GM19324 (cell line): ENCODE measurements at regions not wholly inside any gene's neighbourhood (a gene's known extent, or its start where the extent isn't known, plus 50 kb on each side); places are given as distances from the start of the nearest gene placed in this dataset.
"Not testable (repeated sequence)": the region's sequence is repeated elsewhere in the genome, so short reads cannot be mapped to it uniquely, and the experiment has no call there.

Source experiments
- ATAC-seq: cut with Tn5 transposase; IDR thresholded peaks from one replicate; pipeline ENCODE4 v1.9.1; 2021; ENCODE audit warnings: mild to moderate bottlenecking, moderate library complexity; ENCODE audit not compliant: unreplicated experiment, low FRiP score

DNA sequence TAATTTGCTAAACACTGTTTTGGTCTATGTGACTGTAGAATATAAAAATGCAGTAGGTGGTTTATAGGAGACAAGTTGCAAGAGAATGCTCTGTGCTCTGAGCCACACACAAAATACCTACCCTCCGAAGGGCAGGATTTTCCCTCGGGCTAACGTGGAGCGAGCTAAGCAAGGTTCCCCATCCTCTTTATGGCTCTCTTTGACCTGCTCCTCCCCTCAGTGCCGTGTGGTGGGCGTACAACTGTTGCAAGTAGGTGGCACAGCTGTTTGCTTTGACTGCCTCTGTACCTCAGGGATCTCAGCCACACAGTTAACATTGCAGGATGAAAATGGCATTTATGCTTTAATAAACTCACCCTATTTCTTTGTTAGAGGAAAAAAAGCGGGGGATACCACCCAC is 339.1 kb downstream of the SATB1 start:
- ATAC-seq, result no peak

DNA sequence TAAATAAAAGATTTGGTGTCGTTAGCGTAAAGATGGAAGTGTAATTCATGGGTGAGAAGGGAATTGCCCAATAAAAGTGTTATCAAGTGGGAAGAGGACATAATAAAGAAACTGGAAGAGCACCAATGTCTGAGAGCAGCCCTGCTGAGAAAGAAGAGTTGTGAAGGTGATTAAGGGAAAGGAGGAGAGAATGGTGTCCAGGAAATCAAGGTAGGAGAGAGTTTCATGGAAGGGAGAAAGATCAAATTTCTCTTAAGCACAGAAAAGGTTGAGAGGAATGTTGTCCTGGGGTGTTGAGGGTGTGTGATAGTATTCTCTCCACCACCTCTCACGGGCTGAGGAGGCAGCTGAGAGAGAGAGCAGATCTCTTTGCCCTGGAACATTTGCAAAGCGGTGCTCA is 339.7 kb downstream of the SATB1 start:
- ATAC-seq, result no peak

DNA sequence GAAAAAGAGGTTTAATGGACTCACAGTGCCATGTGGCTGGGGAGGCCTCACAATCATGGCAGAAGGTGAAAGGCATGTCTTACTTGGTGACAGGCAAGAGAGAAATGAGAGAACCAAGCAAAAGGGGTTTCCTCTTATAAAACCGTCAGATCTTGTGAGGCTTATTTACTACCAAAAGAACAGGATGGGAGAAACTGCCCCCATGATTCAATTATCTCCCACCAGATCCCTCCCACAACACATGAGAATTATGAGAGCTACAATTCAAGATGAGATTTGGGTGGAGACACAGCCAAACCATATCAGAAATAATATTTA is 340.8 kb upstream of the TBC1D5 start:
- ATAC-seq, result not testable (repeated sequence)

DNA sequence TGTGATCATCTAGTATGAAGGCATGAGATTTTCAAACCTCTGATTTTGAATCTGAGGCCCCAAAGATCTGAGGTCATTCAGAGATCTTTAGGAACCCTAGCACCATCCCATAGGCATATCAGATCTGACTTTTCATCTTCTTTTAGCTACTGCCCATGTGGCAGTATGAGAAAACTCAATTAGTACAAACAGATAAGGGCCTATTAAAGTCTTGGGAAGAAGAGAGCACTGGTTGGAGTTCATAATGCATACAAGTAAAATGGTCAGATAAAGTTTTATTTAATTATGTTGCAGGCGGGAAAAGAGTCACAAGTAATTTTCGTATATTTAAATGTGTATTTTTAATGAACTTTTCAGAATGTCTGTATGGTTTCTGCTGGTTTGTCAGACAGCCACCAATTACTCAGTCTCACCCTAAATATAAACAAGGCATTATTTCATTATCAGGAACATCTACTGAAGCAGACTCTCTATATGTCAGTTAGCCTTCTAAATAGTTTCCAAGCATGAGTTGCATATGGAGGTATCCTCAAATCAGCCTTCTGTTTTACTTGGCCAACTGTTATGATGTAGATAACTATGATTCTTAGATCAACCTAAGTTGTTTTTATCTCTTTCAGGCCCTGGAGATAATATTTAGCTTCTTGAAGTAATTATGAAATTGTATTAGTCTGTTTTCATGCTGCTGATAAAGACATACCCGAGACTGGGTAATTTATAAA is 340.3 kb upstream of the TBC1D5 start:
- no peak for ATAC-seq

DNA sequence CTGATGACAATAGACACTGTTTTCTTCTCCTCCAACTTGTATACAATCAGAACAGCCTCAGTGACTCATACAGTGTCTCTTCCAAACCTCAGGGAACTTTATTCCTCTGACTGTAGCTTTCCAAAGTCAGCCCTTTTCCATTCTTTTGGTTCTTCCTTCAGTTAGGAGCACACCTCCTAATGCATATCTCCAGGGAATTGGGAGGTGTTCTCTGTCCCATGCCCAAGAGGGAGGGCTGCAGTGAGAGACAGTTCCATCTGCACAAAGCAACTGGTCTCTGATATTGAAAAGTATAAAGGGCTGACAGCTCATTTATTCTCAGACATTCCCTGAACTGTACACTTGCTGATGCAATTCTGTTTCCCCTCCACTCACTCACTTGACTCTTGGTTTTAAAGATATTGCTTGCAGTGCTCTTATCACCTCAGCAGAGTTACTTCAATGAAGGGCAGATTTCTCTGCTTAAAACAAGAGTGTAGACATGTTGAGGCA is 337.8 kb upstream of the TBC1D5 start:
- ATAC-seq, result no peak

DNA sequence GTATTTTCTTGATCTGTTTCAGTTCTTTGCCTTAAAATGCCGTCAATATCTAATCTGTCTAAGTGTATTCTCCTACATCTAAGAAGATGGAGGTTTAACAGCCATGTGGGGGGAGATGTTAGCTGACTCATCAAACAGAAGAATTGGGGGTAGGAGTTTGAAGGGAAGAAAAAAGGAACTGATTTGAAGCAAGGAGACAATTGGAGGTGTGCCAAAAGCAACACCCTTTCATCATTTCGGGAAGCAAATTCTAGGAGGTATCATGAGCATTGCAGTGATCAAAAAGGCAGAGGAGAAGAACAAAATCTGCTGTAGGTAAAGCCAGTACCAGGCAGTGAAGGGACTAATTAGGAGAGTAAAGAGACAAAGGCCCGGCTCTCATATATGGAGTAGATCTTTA is 337.3 kb upstream of the TBC1D5 start:
- ATAC-seq, result no peak

DNA sequence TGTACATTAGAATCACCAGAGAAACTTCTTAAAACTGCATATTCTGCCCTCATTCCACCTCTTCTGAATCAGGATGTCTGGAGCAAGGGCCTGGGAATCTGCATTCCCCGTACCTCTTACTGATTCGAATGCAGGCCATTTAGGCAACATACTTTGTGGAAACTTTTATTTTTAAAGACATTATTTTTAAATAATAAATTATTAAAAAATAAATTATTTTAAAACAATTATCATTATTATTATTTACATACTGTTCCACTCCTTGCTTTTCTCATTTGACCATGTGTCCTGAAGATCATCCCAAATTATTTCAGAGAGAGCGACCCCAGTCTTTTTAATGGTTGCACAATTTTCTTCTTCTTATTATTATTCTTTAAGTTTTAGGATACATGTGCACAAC is 336.6 kb upstream of the TBC1D5 start:
- no peak for ATAC-seq

DNA sequence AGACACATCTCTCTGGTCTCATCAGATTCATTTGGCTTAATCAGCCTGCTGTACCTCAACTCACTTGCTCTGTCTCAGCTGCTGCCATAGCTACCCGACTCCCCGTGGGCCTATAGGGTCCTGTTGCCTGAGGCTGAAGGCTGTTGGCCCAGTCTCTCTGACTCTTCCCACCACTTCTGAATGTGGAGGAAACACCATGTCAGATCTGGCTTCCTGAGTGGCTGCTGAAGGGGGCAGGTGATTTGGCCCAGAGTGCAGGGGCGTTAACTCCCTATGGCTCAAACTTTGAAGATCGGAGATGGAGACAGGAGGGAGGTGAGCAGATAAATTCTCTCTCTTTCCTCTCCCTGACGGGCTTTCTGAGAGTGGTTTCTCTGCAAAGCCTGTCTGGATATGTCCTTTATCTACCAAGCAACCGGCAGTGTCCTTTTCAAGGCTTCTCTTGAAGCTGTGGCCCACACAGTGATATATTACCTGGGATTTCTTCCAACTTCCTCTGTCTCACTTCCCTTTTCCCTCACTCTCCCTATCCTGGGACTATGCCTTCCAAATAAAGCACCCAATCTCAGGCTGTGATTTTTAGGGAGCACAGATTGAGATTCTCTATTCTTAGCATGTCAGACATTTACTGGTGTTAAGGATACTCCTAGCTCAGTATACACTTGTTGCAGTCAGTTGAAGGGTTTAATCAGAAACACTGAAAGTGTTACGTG is 334.9 kb upstream of the TBC1D5 start:
- ATAC-seq, result no peak

DNA sequence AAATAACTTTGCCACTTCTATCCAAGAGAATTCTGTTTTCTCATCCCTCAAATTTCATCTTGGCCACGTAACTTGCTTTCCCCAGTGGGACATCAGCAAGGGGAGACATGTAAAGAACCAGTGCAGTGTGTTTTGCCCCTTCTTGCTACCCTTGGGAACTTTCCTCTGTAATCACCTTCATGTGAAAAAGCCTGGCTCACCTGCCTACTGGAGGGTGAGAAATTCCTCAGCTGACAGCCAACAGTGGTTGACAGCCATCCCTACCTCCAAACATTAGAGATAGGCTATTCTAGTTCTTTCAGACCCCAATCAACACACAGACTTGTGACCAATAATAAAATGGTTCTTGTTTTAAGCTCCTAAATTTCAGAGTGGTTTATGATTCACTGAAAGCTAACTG is 333.9 kb upstream of the TBC1D5 start:
- no peak for ATAC-seq

DNA sequence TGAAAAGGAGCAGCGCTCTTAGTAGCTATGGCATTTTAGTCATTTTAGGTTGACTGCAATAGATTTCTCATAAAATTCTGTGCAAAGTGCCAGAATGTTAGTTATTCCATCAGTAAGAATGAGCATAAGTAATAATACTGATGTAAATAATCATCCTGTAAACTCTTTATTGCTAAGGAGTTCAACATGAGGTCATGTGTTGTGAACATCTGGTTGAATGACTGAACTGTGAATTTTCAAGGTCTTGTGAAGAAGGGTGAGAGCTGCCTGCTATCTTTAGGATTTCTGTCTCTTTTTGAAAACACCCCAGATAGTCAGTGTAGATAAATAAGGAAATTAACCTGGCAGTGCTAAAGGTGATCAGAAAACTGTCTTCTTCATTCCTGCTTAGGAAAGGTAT is 333.4 kb upstream of the TBC1D5 start:
- no peak for ATAC-seq

DNA sequence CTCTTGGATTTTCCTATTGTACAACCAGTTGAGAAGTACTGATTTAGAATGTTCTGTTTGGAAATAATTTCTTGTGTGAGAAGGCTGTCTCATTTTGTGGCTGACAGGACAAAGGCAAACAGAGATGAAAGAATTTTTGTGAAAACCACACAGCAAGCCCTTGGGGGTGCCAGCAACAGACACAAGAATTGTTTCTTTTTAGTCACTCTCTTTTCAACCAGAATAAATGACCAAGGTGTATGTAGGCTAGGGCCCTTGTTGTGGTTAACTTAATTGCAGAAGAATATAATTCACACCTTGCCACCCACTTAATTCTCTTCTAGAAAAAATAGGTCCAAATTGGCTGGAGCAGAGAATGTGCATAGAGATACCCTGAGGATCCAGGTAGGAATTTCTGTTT is 329.4 kb upstream of the TBC1D5 start:
- no peak for ATAC-seq

DNA sequence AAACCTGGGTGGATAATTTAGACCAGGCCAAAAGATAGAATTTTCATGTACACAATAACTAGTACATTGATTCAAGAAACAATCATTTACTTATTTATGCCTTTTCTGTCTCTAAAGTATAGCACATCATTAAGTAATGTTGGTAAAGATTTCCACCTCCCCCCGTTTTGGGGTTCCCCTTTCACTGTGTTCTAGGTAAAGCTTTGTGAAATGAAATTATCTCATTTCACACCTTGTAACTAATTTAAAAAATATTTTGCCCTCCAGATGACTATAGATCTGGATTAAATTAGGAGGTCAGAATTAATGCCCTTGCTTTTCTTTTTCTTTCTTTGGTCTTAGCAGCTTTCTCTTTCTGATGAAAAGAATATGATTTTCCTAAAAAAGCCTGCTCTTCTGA is 328.5 kb upstream of the TBC1D5 start:
- ATAC-seq, result no peak

DNA sequence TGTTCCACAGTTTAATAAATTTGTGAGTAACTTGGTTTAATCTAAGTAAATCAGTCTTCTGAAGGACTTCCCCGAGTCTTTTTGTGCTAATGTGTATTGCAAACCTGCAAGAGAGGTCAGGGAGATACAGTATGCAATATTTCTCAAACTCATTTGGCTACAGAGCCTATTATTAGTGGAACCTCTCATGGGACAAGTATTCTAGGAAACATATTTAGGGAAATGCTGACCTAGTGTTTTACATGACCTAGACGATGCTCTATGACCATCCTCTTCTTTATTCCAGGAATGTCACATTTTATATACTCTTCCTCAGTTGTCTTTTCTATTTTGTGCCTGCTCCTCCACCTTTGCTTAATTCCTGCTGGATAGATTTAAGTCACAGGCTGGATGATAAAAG is 327.8 kb upstream of the TBC1D5 start:
- no peak for ATAC-seq

DNA sequence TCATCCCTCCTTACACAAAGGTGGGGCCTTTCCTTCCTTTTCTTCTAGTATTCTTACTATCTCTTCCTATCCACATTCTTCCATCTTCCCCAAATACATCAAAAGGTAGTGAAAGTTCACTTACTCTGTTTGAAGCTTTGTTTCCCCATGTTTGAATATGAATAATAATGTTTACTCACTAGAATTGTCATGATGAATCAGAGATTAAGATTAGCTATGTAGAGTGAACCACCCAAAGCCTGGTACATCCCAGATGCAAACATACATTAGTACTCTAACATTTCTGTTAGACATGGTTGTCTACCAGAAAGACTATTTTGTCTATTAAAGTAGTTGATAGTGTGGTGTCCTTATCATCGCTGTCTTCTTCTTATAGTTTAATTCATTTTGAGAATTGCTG is 327.1 kb upstream of the TBC1D5 start:
- ATAC-seq, result no peak

DNA sequence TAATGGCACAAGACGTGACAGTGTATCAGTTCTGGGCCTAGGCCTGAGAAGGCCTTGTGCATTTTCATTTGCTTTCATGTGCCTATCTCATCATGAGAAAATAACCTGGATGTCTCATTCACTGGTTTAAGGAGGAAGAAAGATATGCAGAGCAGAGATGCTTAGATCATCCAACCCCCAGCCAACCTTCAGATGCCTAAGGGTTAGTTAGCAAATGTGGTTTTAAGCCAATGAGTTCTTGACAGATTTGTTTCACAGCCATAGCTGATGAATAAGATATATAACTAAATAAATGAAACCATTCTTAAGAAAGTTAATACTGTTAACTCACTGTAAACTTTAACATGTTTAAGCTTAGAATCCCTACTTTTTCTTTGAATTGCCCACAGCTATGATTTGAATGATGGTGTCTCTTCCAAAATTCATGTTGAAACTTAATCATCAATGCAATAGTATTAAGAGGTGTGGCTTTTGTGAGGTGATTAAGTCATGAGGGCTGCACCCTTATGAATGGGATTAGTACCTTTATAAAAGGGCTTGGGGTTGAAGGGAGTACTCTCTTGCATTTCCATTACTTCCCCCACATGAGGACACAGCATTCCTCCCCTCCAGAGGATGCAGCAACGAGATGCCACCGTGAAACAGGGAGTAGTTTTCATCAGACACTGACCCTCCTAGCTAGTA is 324.6 kb upstream of the TBC1D5 start:
- ATAC-seq, result no peak

DNA sequence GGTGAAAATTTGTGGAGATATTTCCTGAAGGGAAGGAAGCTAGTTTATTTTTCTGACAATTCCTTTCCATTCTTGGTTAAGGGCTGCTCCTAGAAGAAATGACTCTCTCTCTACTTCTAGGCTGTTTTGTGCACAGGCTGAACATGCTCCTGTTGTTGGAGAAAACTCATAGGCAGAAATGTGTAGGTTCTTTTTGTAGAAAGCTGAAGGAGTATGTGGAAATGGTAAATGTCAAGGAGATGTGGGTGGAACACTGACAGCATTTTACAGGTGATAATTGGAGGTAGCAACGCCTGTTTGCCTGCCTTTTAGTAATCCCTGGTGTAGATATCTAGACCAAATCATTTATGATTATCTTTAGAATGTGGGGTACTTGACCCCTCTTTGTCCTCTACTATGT is 322.2 kb upstream of the TBC1D5 start:
- no peak for ATAC-seq

DNA sequence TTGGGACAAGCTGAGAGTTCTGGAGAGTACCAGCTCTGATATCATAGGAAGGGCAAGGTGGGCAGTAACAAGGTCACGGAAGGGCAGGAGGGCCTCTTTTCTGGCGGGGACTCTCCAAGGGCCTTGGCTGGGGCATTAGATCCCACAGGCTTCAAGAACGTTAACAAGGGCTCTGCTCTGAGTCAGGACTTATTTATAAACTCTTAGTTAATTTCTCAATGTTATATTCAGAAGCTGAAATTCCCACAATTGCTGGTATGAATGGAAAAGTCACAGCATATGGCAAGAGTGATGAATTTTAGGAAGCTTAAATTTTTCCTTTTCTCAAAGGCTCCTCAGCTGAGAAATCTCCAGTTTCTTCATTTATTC is 320.2 kb upstream of the TBC1D5 start:
- no peak for ATAC-seq

DNA sequence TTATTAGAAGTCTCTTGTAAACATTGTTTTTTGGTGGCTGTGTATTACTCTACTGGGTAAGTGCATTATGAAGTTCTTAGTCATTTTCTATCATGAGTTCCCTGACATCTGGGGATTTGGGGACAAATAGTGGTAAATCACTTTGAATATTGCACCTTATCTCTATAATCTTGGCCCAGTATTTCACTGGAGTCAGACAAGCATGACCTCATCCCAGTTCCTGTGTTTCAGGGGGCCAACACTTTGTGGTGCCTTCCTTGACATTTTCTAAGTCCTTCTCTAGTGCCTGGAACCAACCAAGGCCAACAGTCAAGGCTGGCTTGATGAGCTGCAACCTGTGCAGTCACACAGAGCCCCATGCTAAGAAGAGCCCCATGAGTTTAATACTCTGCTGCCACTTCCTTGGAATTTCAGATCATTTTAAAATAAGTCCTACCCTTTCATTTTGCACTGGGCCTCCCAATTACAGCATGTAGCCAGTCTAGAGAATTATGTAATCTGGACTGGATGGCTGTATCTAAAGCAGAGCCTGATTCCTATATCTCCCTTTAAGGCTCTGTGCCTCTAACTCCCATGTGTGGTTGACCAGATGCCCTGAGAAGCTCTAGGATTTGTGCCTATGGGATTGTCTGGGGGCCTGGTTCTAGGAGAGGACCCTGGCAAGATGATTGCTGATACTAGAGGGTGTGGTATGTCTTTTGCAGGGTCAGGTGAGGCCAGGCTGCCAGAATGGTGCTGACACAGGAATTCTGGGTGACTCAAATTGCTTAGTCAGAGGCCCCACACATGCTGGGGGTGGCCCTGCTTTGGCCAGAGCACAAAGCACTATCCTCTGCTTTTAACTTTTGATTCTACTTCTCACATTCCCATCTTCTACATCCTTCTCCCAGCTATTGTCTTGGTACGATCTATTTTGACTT is 319.6 kb upstream of the TBC1D5 start:
- ATAC-seq, result no peak

DNA sequence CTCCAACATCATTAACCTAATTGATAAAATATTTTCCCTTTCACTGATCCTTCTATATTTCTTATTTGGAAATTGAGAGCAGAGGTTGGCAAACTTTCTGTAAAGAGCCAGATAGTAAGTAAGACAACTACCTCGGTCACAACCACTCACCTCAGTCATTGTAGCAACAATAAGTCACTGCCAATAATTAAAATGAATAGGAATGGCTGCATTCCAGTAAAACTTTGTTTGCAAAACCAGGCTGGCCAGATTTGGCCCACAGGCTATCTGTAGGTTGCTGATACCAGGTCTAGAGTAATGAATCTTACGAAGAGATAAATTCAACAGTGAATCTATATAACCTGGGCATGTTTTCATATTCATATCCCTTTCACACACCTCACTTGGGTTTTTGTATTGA is 316.2 kb upstream of the TBC1D5 start:
- no peak for ATAC-seq

DNA sequence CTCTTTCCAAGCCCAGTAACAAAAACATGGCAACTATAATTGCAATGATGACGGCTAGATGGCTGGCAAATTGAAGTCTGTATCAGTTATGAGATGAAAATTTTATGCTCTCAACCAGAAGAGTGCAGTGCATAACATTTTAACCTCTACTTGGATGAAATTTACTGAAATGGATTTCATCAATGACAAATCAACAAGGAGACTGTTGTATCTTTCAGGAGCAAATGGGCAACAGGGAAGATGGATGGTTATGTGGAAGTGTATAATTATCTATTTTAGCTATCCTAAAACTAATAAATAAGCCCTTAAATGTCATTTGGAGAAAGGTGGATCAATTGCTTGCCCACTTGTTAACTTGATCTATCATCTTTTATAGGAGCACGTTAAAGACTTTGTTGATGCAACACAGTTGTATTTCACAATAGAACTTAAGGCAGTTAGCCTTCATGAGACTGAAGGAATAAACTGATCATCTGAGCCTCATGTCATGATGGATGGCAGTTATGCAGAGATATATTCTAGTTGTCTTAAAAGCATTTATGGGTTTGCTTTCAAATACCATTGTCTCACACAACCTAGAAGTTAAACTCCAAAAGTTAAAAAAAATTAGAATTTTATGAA is 315.1 kb upstream of the TBC1D5 start:
- no peak for ATAC-seq
